ENCODE measurements at regions not wholly inside any gene's neighbourhood (a gene's known extent, or its start where the extent isn't known, plus 50 kb on each side); places are given as distances from the start of the nearest gene placed in this dataset.

DNA sequence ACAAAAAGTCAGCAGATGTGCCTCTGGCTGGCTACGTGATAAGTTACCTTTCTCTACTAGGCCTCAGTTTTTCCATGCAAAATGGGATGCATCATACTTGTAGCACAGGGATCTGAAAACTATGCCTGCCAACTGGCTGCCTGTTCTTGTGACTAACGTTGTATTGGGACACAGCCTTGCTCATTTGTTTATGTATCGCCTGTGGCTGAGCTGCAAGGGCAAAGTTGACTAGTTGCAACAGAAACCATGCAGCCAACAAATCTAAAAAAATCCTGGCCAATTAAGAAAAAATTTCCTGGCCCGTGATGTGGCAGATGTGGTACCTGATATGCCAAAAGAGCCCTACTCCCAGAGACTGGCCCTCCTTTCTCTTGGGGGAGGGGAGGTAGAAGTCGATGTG, 131.3 kb downstream of the SEC61B start:
- FAIRE-seq (no peak), ATAC-seq (no peak)
- in situ Hi-C loops (cut with HindIII; ENCODE audit: extremely low pct_ligation_motif_present, low pct_unique_long_range_greater_than_20kb), result no loop called here

GRCh38 chr9:99354104-99354503, 132.0 kb downstream of the SEC61B start:
- Histone ChIP-seq H3K4me1 (ENCODE audit: insufficient read depth, low read length) (no peaks in the 10 kb centered on the region), H3K79me2 (ENCODE audit: insufficient read depth, low read length) (no peaks in the 10 kb centered on the region), H3K9ac (ENCODE audit: insufficient read depth, low read depth, low read length) (no peak overlapping the region), H3K4me2 (ENCODE audit: low read depth, low read length) (no peak overlapping the region), H4K20me1 (ENCODE audit: insufficient read depth, low read length) (no peaks in the 10 kb centered on the region), H3K4me3 (replicated peaks in 1 of 3; ENCODE audit: insufficient read depth in 1 of 3, low read depth in 2 of 3, low read length in 3 of 3) (no peak overlapping the region), H2AFZ (ENCODE audit: low read length) (no peak overlapping the region), H3K36me3 (replicated peaks in 1 of 2; ENCODE audit: control insufficient read depth in 1 of 2, insufficient read depth in 2 of 2, low read length in 2 of 2) (no peaks in the 10 kb centered on the region), H3K9me3 (ENCODE audit: low read length) (no peaks in the 10 kb centered on the region), H3K27me3 (ENCODE audit: control insufficient read depth in 1 of 2, insufficient read depth in 2 of 2, low read length in 2 of 2) (peaks cover 0 to 12% of the 10 kb centered on the region in 2 experiments; a peak in 2 of 5 replicates), H3K27ac (ENCODE audit: extremely low read length, insufficient read depth, low read length) (no peak overlapping the region)
- ATAC-seq (no peak), FAIRE-seq (no peak), DNase-seq (ENCODE audit: low spot score) (no peak)
- in situ Hi-C loops (cut with HindIII; ENCODE audit: extremely low pct_ligation_motif_present, low pct_unique_long_range_greater_than_20kb) (no loop called here), intact Hi-C loops (cut with micrococcal nuclease; ENCODE audit: unreplicated experiment) (no loop called here)
- no TSS peak for BruUV-seq (replicated peaks)
- ChIA-PET CTCF (ENCODE audit: low intra/inter-chr PET ratio, low total read pairs) (no interaction called here), POLR2A (no interaction called here)
- WGBS (ENCODE audit: low lambda C conversion rate), result 0% methylated on average over 1 of the region's 1 CpG
- TF ChIP-seq, protein P1, sequence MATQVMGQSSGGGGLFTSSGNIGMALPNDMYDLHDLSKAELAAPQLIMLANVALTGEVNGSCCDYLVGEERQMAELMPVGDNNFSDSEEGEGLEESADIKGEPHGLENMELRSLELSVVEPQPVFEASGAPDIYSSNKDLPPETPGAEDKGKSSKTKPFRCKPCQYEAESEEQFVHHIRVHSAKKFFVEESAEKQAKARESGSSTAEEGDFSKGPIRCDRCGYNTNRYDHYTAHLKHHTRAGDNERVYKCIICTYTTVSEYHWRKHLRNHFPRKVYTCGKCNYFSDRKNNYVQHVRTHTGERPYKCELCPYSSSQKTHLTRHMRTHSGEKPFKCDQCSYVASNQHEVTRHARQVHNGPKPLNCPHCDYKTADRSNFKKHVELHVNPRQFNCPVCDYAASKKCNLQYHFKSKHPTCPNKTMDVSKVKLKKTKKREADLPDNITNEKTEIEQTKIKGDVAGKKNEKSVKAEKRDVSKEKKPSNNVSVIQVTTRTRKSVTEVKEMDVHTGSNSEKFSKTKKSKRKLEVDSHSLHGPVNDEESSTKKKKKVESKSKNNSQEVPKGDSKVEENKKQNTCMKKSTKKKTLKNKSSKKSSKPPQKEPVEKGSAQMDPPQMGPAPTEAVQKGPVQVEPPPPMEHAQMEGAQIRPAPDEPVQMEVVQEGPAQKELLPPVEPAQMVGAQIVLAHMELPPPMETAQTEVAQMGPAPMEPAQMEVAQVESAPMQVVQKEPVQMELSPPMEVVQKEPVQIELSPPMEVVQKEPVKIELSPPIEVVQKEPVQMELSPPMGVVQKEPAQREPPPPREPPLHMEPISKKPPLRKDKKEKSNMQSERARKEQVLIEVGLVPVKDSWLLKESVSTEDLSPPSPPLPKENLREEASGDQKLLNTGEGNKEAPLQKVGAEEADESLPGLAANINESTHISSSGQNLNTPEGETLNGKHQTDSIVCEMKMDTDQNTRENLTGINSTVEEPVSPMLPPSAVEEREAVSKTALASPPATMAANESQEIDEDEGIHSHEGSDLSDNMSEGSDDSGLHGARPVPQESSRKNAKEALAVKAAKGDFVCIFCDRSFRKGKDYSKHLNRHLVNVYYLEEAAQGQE (IDR thresholded peaks at IDR 0.05; ENCODE audit: borderline replicate concordance in 1 of 2, low read depth in 1 of 2, low read length in 2 of 2), result no peak
- TF ChIP-seq, protein P2, sequence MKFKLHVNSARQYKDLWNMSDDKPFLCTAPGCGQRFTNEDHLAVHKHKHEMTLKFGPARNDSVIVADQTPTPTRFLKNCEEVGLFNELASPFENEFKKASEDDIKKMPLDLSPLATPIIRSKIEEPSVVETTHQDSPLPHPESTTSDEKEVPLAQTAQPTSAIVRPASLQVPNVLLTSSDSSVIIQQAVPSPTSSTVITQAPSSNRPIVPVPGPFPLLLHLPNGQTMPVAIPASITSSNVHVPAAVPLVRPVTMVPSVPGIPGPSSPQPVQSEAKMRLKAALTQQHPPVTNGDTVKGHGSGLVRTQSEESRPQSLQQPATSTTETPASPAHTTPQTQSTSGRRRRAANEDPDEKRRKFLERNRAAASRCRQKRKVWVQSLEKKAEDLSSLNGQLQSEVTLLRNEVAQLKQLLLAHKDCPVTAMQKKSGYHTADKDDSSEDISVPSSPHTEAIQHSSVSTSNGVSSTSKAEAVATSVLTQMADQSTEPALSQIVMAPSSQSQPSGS (CRISPR knock-in tag; IDR thresholded peaks at IDR 0.05), result no peak
- TF ChIP-seq TBX2 (CRISPR knock-in tag; IDR thresholded peaks at IDR 0.05; ENCODE audit: borderline replicate concordance) (no peak), PHF8 (CRISPR knock-in tag; IDR thresholded peaks at IDR 0.05) (no peak), ZNF441 (CRISPR knock-in tag; IDR thresholded peaks at IDR 0.05; ENCODE audit: borderline replicate concordance) (no peak), ZNF782 (CRISPR knock-in tag; IDR thresholded peaks at IDR 0.05; ENCODE audit: borderline replicate concordance) (no peak), SRF (IDR thresholded peaks at IDR 0.05; ENCODE audit: low read depth, low read length) (no peak)

More for the DNA sequence above, 131.3 kb downstream of the SEC61B start:
- Histone ChIP-seq H2AFZ (ENCODE audit: low read length) (no peak overlapping the region), H3K9me3 (ENCODE audit: low read length) (no peaks in the 10 kb centered on the region), H3K4me2 (ENCODE audit: low read depth, low read length) (no peak overlapping the region), H3K36me3 (replicated peaks in 1 of 2; ENCODE audit: control insufficient read depth in 1 of 2, insufficient read depth in 2 of 2, low read length in 2 of 2) (no peaks in the 10 kb centered on the region), H3K27me3 (ENCODE audit: control insufficient read depth in 1 of 2, insufficient read depth in 2 of 2, low read length in 2 of 2) (peaks cover 0 to 7% of the 10 kb centered on the region in 2 experiments; a peak in 2 of 5 replicates), H3K79me2 (ENCODE audit: insufficient read depth, low read length) (no peaks in the 10 kb centered on the region), H3K9ac (ENCODE audit: insufficient read depth, low read depth, low read length) (no peak overlapping the region), H3K4me1 (ENCODE audit: insufficient read depth, low read length) (no peaks in the 10 kb centered on the region), H4K20me1 (ENCODE audit: insufficient read depth, low read length) (no peaks in the 10 kb centered on the region), H3K27ac (ENCODE audit: extremely low read length, insufficient read depth, low read length) (no peak overlapping the region), H3K4me3 (replicated peaks in 1 of 3; ENCODE audit: insufficient read depth in 1 of 3, low read depth in 2 of 3, low read length in 3 of 3) (no peak overlapping the region)
- intact Hi-C loops (cut with micrococcal nuclease; ENCODE audit: unreplicated experiment), result no loop called here
- TF ChIP-seq ZNF841 (CRISPR knock-in tag; IDR thresholded peaks at IDR 0.05; ENCODE audit: borderline replicate concordance) (no peak), MAZ (IDR thresholded peaks at IDR 0.05; ENCODE audit: borderline replicate concordance, low read depth, low read length) (no peak), MAZ (CRISPR knock-in tag; IDR thresholded peaks at IDR 0.05; ENCODE audit: low read depth) (no peak), SSRP1 (CRISPR knock-in tag; IDR thresholded peaks at IDR 0.05) (no peak), NBN (conservative IDR thresholded peaks at IDR 0.05) (no peak), ZUFSP (CRISPR knock-in tag; IDR thresholded peaks at IDR 0.05; ENCODE audit: borderline replicate concordance) (no peak), MTF2 (CRISPR knock-in tag; IDR thresholded peaks at IDR 0.05; ENCODE audit: borderline replicate concordance) (no peak)
- no peak for DNase-seq (ENCODE audit: low spot score)
- ChIA-PET POLR2A (no interaction called here), CTCF (ENCODE audit: low intra/inter-chr PET ratio, low total read pairs) (no interaction called here)
- 7% methylated on average over 4 of the region's 5 CpGs for WGBS (ENCODE audit: low lambda C conversion rate)
- no TSS peak for BruUV-seq (replicated peaks)
